ENCODE measurements at regions not wholly inside any gene's neighbourhood (a gene's known extent, or its start where the extent isn't known, plus 50 kb on each side); places are given as distances from the start of the nearest gene placed in this dataset.
"Not testable (repeated sequence)": the region's sequence is repeated elsewhere in the genome, so short reads cannot be mapped to it uniquely, and the experiment has no call there.

GRCh38 chr3:144496141-144496835, 524.7 kb downstream of the DIPK2A start:
- Mint-ChIP-seq H3K27me3 (ENCODE audit: low read depth) (no peaks in the 10 kb centered on the region), H3K4me3 (no peak overlapping the region), H3K4me1 (ENCODE audit: low read depth) (no peaks in the 10 kb centered on the region), H3K27ac (no peak overlapping the region), H3K9me3 (peaks cover 2% of the 10 kb centered on the region), H3K36me3 (ENCODE audit: low read depth) (no peaks in the 10 kb centered on the region)

GRCh38 chr3:144497452-144497851, 525.8 kb downstream of the DIPK2A start:
- Mint-ChIP-seq H3K4me1 (ENCODE audit: low read depth) (no peaks in the 10 kb centered on the region), H3K9me3 (peaks cover 2% of the 10 kb centered on the region), H3K27ac (no peak overlapping the region), H3K4me3 (no peak overlapping the region), H3K36me3 (ENCODE audit: low read depth) (no peaks in the 10 kb centered on the region), H3K27me3 (ENCODE audit: low read depth) (no peaks in the 10 kb centered on the region)

GRCh38 chr3:144499001-144499930, 527.6 kb downstream of the DIPK2A start:
- H3K4me3 Mint-ChIP-seq = no peak overlapping the region

GRCh38 chr3:144501467-144501866, 529.8 kb downstream of the DIPK2A start:
- H3K9me3 Mint-ChIP-seq = no peaks in the 10 kb centered on the region
- no peaks in the 10 kb centered on the region for H3K4me1 Mint-ChIP-seq (ENCODE audit: low read depth)
- no peak overlapping the region for H3K27ac Mint-ChIP-seq

More at GRCh38 chr3:144499001-144499930, 527.6 kb downstream of the DIPK2A start:
- no peak overlapping the region for H3K27ac Mint-ChIP-seq
- no peaks in the 10 kb centered on the region for H3K36me3 Mint-ChIP-seq (ENCODE audit: low read depth)
- H3K9me3 Mint-ChIP-seq = peaks cover 2% of the 10 kb centered on the region
- H3K27me3 Mint-ChIP-seq (ENCODE audit: low read depth) = no peaks in the 10 kb centered on the region
- no peaks in the 10 kb centered on the region for H3K4me1 Mint-ChIP-seq (ENCODE audit: low read depth)

GRCh38 chr3:144502402-144502801, 530.8 kb downstream of the DIPK2A start:
- Mint-ChIP-seq H3K36me3 (ENCODE audit: low read depth) (no peaks in the 10 kb centered on the region), H3K27me3 (ENCODE audit: low read depth) (no peaks in the 10 kb centered on the region), H3K4me1 (ENCODE audit: low read depth) (no peaks in the 10 kb centered on the region), H3K9me3 (no peaks in the 10 kb centered on the region), H3K27ac (no peak overlapping the region), H3K4me3 (no peak overlapping the region)

More at GRCh38 chr3:144501467-144501866, 529.8 kb downstream of the DIPK2A start:
- no peaks in the 10 kb centered on the region for H3K27me3 Mint-ChIP-seq (ENCODE audit: low read depth)
- no peaks in the 10 kb centered on the region for H3K36me3 Mint-ChIP-seq (ENCODE audit: low read depth)
- H3K4me3 Mint-ChIP-seq = no peak overlapping the region

GRCh38 chr3:144506375-144506774, 534.8 kb downstream of the DIPK2A start:
- not testable (repeated sequence) for H3K4me1 Mint-ChIP-seq (ENCODE audit: low read depth); H3K36me3 Mint-ChIP-seq (ENCODE audit: low read depth); H3K27me3 Mint-ChIP-seq (ENCODE audit: low read depth); H3K27ac Mint-ChIP-seq; H3K4me3 Mint-ChIP-seq; H3K9me3 Mint-ChIP-seq

GRCh38 chr3:144511346-144511745, 539.7 kb downstream of the DIPK2A start:
- no peaks in the 10 kb centered on the region for H3K27me3 Mint-ChIP-seq (ENCODE audit: low read depth)
- no peaks in the 10 kb centered on the region for H3K4me1 Mint-ChIP-seq (ENCODE audit: low read depth)
- H3K4me3 Mint-ChIP-seq = no peak overlapping the region
- no peaks in the 10 kb centered on the region for H3K36me3 Mint-ChIP-seq (ENCODE audit: low read depth)
- H3K27ac Mint-ChIP-seq = no peak overlapping the region
- H3K9me3 Mint-ChIP-seq = no peaks in the 10 kb centered on the region

- Mint-ChIP-seq H3K9me3 (no peaks in the 10 kb centered on the region), H3K27ac (no peak overlapping the region), H3K27me3 (ENCODE audit: low read depth) (no peaks in the 10 kb centered on the region), H3K36me3 (ENCODE audit: low read depth) (no peaks in the 10 kb centered on the region), H3K4me3 (no peak overlapping the region), H3K4me1 (ENCODE audit: low read depth) (no peaks in the 10 kb centered on the region)
Measured at GRCh38 chr3:144516026-144516425, 544.4 kb downstream of the DIPK2A start.

- Mint-ChIP-seq H3K4me3 (no peak overlapping the region), H3K27me3 (ENCODE audit: low read depth) (no peaks in the 10 kb centered on the region), H3K36me3 (ENCODE audit: low read depth) (no peaks in the 10 kb centered on the region), H3K27ac (no peak overlapping the region), H3K9me3 (no peaks in the 10 kb centered on the region), H3K4me1 (ENCODE audit: low read depth) (no peaks in the 10 kb centered on the region)
Measured at GRCh38 chr3:144516589-144516988, 545.0 kb downstream of the DIPK2A start.

GRCh38 chr3:144521131-144521530, 549.5 kb downstream of the DIPK2A start:
- no peak overlapping the region for H3K4me3 Mint-ChIP-seq
- H3K4me1 Mint-ChIP-seq (ENCODE audit: low read depth) = no peaks in the 10 kb centered on the region
- no peaks in the 10 kb centered on the region for H3K36me3 Mint-ChIP-seq (ENCODE audit: low read depth)
- H3K9me3 Mint-ChIP-seq = no peaks in the 10 kb centered on the region
- H3K27me3 Mint-ChIP-seq (ENCODE audit: low read depth) = no peaks in the 10 kb centered on the region
- no peak overlapping the region for H3K27ac Mint-ChIP-seq

GRCh38 chr3:144522456-144522855, 550.8 kb downstream of the DIPK2A start:
- Mint-ChIP-seq H3K36me3 (ENCODE audit: low read depth) (no peaks in the 10 kb centered on the region), H3K4me1 (ENCODE audit: low read depth) (no peaks in the 10 kb centered on the region), H3K27me3 (ENCODE audit: low read depth) (no peaks in the 10 kb centered on the region), H3K27ac (no peak overlapping the region), H3K4me3 (no peak overlapping the region), H3K9me3 (no peaks in the 10 kb centered on the region)

- Mint-ChIP-seq H3K27ac (no peak overlapping the region), H3K4me3 (no peak overlapping the region), H3K27me3 (ENCODE audit: low read depth) (no peaks in the 10 kb centered on the region)
Measured at GRCh38 chr3:144523396-144523795, 551.8 kb downstream of the DIPK2A start.

GRCh38 chr3:144524531-144524930, 552.9 kb downstream of the DIPK2A start:
- H3K4me3 Mint-ChIP-seq = no peak overlapping the region

More at GRCh38 chr3:144523396-144523795, 551.8 kb downstream of the DIPK2A start:
- Mint-ChIP-seq H3K4me1 (ENCODE audit: low read depth) (no peaks in the 10 kb centered on the region), H3K9me3 (no peaks in the 10 kb centered on the region), H3K36me3 (ENCODE audit: low read depth) (no peaks in the 10 kb centered on the region)

GRCh38 chr3:144529566-144529965, 557.9 kb downstream of the DIPK2A start:
- Mint-ChIP-seq H3K4me3 (no peak overlapping the region), H3K9me3 (no peaks in the 10 kb centered on the region), H3K27ac (no peak overlapping the region), H3K27me3 (ENCODE audit: low read depth) (no peaks in the 10 kb centered on the region), H3K4me1 (ENCODE audit: low read depth) (no peaks in the 10 kb centered on the region), H3K36me3 (ENCODE audit: low read depth) (no peaks in the 10 kb centered on the region)

More at GRCh38 chr3:144524531-144524930, 552.9 kb downstream of the DIPK2A start:
- no peaks in the 10 kb centered on the region for H3K27me3 Mint-ChIP-seq (ENCODE audit: low read depth)
- no peaks in the 10 kb centered on the region for H3K9me3 Mint-ChIP-seq
- H3K27ac Mint-ChIP-seq = no peak overlapping the region
- no peaks in the 10 kb centered on the region for H3K36me3 Mint-ChIP-seq (ENCODE audit: low read depth)
- no peaks in the 10 kb centered on the region for H3K4me1 Mint-ChIP-seq (ENCODE audit: low read depth)

GRCh38 chr3:144544871-144545270, 573.2 kb downstream of the DIPK2A start:
- Mint-ChIP-seq H3K27ac (no peak overlapping the region), H3K4me3 (no peak overlapping the region), H3K9me3 (no peaks in the 10 kb centered on the region), H3K36me3 (ENCODE audit: low read depth) (no peaks in the 10 kb centered on the region), H3K4me1 (ENCODE audit: low read depth) (no peaks in the 10 kb centered on the region), H3K27me3 (ENCODE audit: low read depth) (no peaks in the 10 kb centered on the region)
